GM03348 (cell line): ENCODE measurements at regions not wholly inside any gene's neighbourhood (a gene's known extent, or its start where the extent isn't known, plus 50 kb on each side); places are given as distances from the start of the nearest gene placed in this dataset.
"Not testable (repeated sequence)": the region's sequence is repeated elsewhere in the genome, so short reads cannot be mapped to it uniquely, and the experiment has no call there.

Experiments used
- DNase-seq: peaks from one replicate; pipeline ENCODE4 v3.0.0; 2012; ENCODE audit warnings: low spot score

GRCh38 chr2:164024396-164024795 lies 288.6 kb upstream of the FIGN start:
- no peak for DNase-seq

GRCh38 chr2:164023896-164024295 lies 288.1 kb upstream of the FIGN start:
- DNase-seq = no peak

GRCh38 chr2:164015328-164016123 lies 279.7 kb upstream of the FIGN start:
- DNase-seq = peak; percentile 44

GRCh38 chr2:164014791-164015190 lies 279.0 kb upstream of the FIGN start:
- no peak for DNase-seq

GRCh38 chr2:164014068-164014731 lies 278.4 kb upstream of the FIGN start:
- peak; percentile 14 for DNase-seq

GRCh38 chr2:164012581-164012980 lies 276.8 kb upstream of the FIGN start:
- no peak for DNase-seq

GRCh38 chr2:164009756-164010337 lies 274.0 kb upstream of the FIGN start:
- no peak for DNase-seq

GRCh38 chr2:164008752-164009151 lies 272.9 kb upstream of the FIGN start:
- no peak for DNase-seq

GRCh38 chr2:164006704-164007103 lies 270.9 kb upstream of the FIGN start:
- no peak for DNase-seq

GRCh38 chr2:164000176-164000575 lies 264.4 kb upstream of the FIGN start:
- DNase-seq = peak; percentile 36

- no peak for DNase-seq
Observed at GRCh38 chr2:163997466-163997865, 261.7 kb upstream of the FIGN start.

GRCh38 chr2:163990541-163990940 lies 254.7 kb upstream of the FIGN start:
- DNase-seq = no peak

- DNase-seq = no peak
Observed at GRCh38 chr2:163990101-163990500, 254.3 kb upstream of the FIGN start.

GRCh38 chr2:163987175-163987940 lies 251.6 kb upstream of the FIGN start:
- no peak for DNase-seq

- DNase-seq = no peak
Observed at GRCh38 chr2:163984986-163985385, 249.2 kb upstream of the FIGN start.

- no peak for DNase-seq
Observed at GRCh38 chr2:163983911-163984310, 248.1 kb upstream of the FIGN start.

- no peak for DNase-seq
Observed at GRCh38 chr2:163982938-163983337, 247.1 kb upstream of the FIGN start.

- DNase-seq = no peak
Observed at GRCh38 chr2:163974766-163975165, 239.0 kb upstream of the FIGN start.

GRCh38 chr2:163970058-163970813 lies 234.4 kb upstream of the FIGN start:
- no peak for DNase-seq

GRCh38 chr2:163964278-163964677 lies 228.5 kb upstream of the FIGN start:
- not testable (repeated sequence) for DNase-seq

- DNase-seq = no peak
Observed at GRCh38 chr2:163953390-163953907, 217.6 kb upstream of the FIGN start.
